ENCODE measurements at regions not wholly inside any gene's neighbourhood (a gene's known extent, or its start where the extent isn't known, plus 50 kb on each side); places are given as distances from the start of the nearest gene placed in this dataset.

- TF ChIP-seq EZH2 (optimal IDR thresholded peaks at IDR 0.05; ENCODE audit: low read depth, low read length): no peak
- TF ChIP-seq CTCF (IDR thresholded peaks at IDR 0.05; ENCODE audit: low read length): no peak
Measured at GRCh38 chr10:121653608-121654007, 55.4 kb upstream of the FGFR2 start.
